ENCODE measurements at regions not wholly inside any gene's neighbourhood (a gene's known extent, or its start where the extent isn't known, plus 50 kb on each side); places are given as distances from the start of the nearest gene placed in this dataset.

DNA sequence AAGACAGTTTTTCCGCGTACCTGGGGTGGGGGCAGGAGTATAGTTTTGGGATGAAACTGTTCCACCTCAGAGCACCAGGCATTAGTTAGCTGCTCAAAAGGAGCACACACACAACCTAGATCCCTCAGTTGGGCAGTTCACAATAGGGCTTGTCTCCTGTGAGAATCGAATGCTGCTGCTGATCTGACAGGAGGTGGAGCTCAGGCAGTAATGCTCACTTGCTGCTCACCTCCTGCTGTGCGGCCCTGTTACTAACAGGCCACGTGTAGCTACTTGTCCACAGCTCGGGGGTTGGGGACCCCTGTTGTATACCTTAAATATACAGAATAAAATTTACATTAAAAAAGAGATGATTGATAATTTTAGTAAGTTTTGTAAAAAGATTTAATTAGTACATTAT is 191.5 kb downstream of the SLC7A11 start:
- no peak for ATAC-seq (replicated peaks in 1 of 4)

DNA sequence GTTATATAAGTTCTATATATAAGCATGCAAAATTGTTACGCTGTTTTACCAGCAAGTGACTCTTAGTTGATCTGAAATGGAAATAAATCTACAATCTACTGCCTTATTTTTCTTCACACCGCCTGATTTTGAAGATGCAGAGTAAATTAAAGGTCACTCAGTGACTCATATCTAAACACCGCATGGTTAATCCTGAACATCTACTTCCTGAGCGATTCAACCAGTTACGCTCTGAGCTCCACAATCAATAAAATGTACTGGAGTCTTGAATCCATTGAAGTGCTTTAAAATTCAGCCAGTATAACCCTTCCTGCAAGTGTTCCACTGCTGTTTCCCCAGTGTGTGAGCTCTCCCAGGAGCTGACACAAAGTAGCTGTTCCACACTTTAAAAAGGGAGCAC is 192.8 kb downstream of the SLC7A11 start:
- Histone ChIP-seq H3K4me3 (ENCODE audit: control insufficient read depth in 1 of 2, extremely low read depth in 1 of 2, low read length in 1 of 2) (no peak overlapping the region), H3K36me3 (ENCODE audit: control insufficient read depth in 2 of 2, extremely low read depth in 1 of 2, insufficient read depth in 1 of 2, low read length in 1 of 2) (no peaks in the 10 kb centered on the region), H3K9me3 (no peaks in the 10 kb centered on the region), H3K27ac (ENCODE audit: low read length) (no peak overlapping the region), H3K27me3 (replicated peaks in 1 of 2; ENCODE audit: control insufficient read depth in 2 of 2, extremely low read depth in 1 of 2, insufficient read depth in 2 of 2, low read length in 1 of 2) (no peaks in the 10 kb centered on the region), H3K4me1 (ENCODE audit: control insufficient read depth in 1 of 2, extremely low read depth in 1 of 2, insufficient read depth in 2 of 2, low read length in 2 of 2) (no peaks in the 10 kb centered on the region)
- H3K36me3 Mint-ChIP-seq, result no peaks in the 10 kb centered on the region
- ATAC-seq (replicated peaks in 1 of 4) (no peak), DNase-seq (no peak)
- H3K9me3 Mint-ChIP-seq, result peaks cover 0 to 3% (median 2%) of the 10 kb centered on the region in 3 donors
- POLR2A ChIA-PET, result no interaction called here
- WGBS (ENCODE audit: insufficient coverage), result 85% methylated on average over 2 of the region's 5 CpGs
- H3K4me3 Mint-ChIP-seq, result no peak overlapping the region
- no peaks in the 10 kb centered on the region for H3K4me1 Mint-ChIP-seq
- H3K27me3 Mint-ChIP-seq, result no peaks in the 10 kb centered on the region
- no peak overlapping the region for H3K27ac Mint-ChIP-seq
- CTCF ChIA-PET, result no interaction called here

More for the DNA sequence above, 191.5 kb downstream of the SLC7A11 start:
- Histone ChIP-seq H3K4me3 (ENCODE audit: control insufficient read depth in 1 of 2, extremely low read depth in 1 of 2, low read length in 1 of 2) (no peak overlapping the region), H3K36me3 (ENCODE audit: control insufficient read depth in 2 of 2, extremely low read depth in 1 of 2, insufficient read depth in 1 of 2, low read length in 1 of 2) (no peaks in the 10 kb centered on the region), H3K27ac (ENCODE audit: low read length) (no peak overlapping the region), H3K27me3 (replicated peaks in 1 of 2; ENCODE audit: control insufficient read depth in 2 of 2, extremely low read depth in 1 of 2, insufficient read depth in 2 of 2, low read length in 1 of 2) (no peaks in the 10 kb centered on the region), H3K9me3 (no peaks in the 10 kb centered on the region), H3K4me1 (ENCODE audit: control insufficient read depth in 1 of 2, extremely low read depth in 1 of 2, insufficient read depth in 2 of 2, low read length in 2 of 2) (no peaks in the 10 kb centered on the region)
- no peak for DNase-seq
- Mint-ChIP-seq H3K9me3 (peaks cover 0 to 9% (median 2%) of the 10 kb centered on the region in 3 donors), H3K4me3 (no peak overlapping the region), H3K27me3 (no peaks in the 10 kb centered on the region), H3K4me1 (no peaks in the 10 kb centered on the region), H3K27ac (no peak overlapping the region), H3K36me3 (no peaks in the 10 kb centered on the region)
- ChIA-PET POLR2A (no interaction called here), CTCF (no interaction called here)
- no CpG with 5 or more reads among the region's 6 CpGs for WGBS (ENCODE audit: insufficient coverage)

DNA sequence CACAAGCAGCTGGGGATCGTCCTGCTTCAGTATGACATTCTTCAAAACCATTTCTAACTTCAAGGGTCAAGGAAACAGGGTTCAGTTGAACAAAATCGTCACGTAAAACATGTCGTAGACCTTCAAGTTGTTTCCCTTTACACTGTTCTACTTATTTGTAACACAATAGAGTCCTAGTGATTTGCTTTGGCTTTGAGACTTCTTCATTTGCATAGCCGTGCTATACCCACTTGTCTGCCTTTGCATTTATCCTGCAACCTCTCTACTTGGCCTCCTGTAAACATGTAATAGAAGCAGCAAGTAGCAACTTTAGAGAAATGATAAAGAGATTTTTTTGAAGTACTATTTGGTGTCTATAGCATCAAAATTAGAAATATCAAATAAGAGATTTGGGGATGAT is 194.9 kb downstream of the SLC7A11 start:
- POLR2A ChIA-PET, result no interaction called here
- H3K9me3 ChIP-seq, result no peaks in the 10 kb centered on the region
- no peak overlapping the region for H3K27ac ChIP-seq (ENCODE audit: low read length)
- Mint-ChIP-seq H3K9me3 (peaks cover 0 to 6% (median 3%) of the 10 kb centered on the region in 3 donors), H3K36me3 (no peaks in the 10 kb centered on the region), H3K4me3 (no peak overlapping the region), H3K27me3 (no peaks in the 10 kb centered on the region), H3K27ac (no peak overlapping the region), H3K4me1 (no peaks in the 10 kb centered on the region)
- no peak for ATAC-seq (replicated peaks in 1 of 4)
- H3K36me3 ChIP-seq (ENCODE audit: control insufficient read depth in 2 of 2, extremely low read depth in 1 of 2, insufficient read depth in 1 of 2, low read length in 1 of 2), result no peaks in the 10 kb centered on the region
- no peak for DNase-seq
- CTCF ChIA-PET, result no interaction called here
- no peaks in the 10 kb centered on the region for H3K27me3 ChIP-seq (replicated peaks in 1 of 2; ENCODE audit: control insufficient read depth in 2 of 2, extremely low read depth in 1 of 2, insufficient read depth in 2 of 2, low read length in 1 of 2)
- 46% methylated on average over 4 of the region's 5 CpGs for WGBS (ENCODE audit: insufficient coverage)
- no peaks in the 10 kb centered on the region for H3K4me1 ChIP-seq (ENCODE audit: control insufficient read depth in 1 of 2, extremely low read depth in 1 of 2, insufficient read depth in 2 of 2, low read length in 2 of 2)
- no peak overlapping the region for H3K4me3 ChIP-seq (ENCODE audit: control insufficient read depth in 1 of 2, extremely low read depth in 1 of 2, low read length in 1 of 2)

DNA sequence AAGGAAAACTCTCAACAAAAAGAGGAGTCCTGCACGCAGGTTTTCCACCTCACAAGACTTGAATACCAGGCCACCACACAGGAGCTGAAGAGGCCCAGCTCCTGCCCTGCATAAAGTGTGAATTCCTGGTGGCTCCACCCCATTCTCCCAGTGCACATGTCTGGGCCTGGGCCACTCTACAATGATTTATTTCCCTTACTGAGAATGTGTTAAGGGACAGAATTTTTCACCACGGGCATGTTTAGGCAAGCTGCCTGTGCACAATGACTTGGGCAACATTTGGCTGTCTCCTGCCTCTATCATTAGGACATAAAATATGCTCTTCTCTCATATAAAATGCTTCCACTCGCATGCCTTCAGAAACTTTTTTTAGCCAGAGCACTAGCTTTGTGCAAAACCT is 197.1 kb downstream of the SLC7A11 start:
- H3K4me3 Mint-ChIP-seq, result no peak overlapping the region
- peaks cover 0 to 4% (median 3%) of the 10 kb centered on the region in 3 donors for H3K9me3 Mint-ChIP-seq
- 80% methylated on average over 1 of the region's 3 CpGs for WGBS (ENCODE audit: insufficient coverage)
- H3K27ac ChIP-seq (ENCODE audit: low read length), result no peak overlapping the region
- POLR2A ChIA-PET, result no interaction called here
- no peaks in the 10 kb centered on the region for H3K27me3 Mint-ChIP-seq
- no peak overlapping the region for H3K27ac Mint-ChIP-seq
- DNase-seq, result no peak
- no peaks in the 10 kb centered on the region for H3K27me3 ChIP-seq (replicated peaks in 1 of 2; ENCODE audit: control insufficient read depth in 2 of 2, extremely low read depth in 1 of 2, insufficient read depth in 2 of 2, low read length in 1 of 2)
- CTCF ChIA-PET, result interaction anchor here in 1 of 2 donors (0.5 to 0.6 kb wide), 2 partner anchors 10 to 29 kb away, joined by 3 to 4 read pairs; no protein-coding TSS in a partner anchor
- no peaks in the 10 kb centered on the region for H3K4me1 Mint-ChIP-seq
- no peak for ATAC-seq (replicated peaks in 1 of 4)
- H3K36me3 Mint-ChIP-seq, result no peaks in the 10 kb centered on the region
- H3K4me1 ChIP-seq (ENCODE audit: control insufficient read depth in 1 of 2, extremely low read depth in 1 of 2, insufficient read depth in 2 of 2, low read length in 2 of 2), result no peaks in the 10 kb centered on the region
- H3K36me3 ChIP-seq (ENCODE audit: control insufficient read depth in 2 of 2, extremely low read depth in 1 of 2, insufficient read depth in 1 of 2, low read length in 1 of 2), result no peaks in the 10 kb centered on the region
- no peak overlapping the region for H3K4me3 ChIP-seq (ENCODE audit: control insufficient read depth in 1 of 2, extremely low read depth in 1 of 2, low read length in 1 of 2)
- H3K9me3 ChIP-seq, result no peaks in the 10 kb centered on the region

DNA sequence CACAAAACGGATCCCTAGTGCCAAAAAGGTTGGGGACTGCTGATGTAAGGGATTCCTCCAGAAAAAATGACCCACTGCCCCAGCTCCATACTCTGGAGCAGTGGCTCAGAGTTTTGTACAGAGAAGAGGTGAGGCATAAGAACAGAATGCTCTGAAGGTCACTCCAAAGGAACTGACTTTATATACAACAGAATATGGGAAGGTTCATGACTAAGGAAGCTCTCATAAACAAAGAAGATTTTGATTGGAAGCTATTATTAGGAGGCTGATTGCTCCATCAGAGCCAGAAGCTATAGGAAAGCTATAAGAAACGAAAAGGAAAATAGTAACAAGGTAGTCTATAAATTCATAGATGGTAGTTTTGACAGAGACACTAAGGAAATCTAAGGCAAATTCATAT is 203.1 kb downstream of the SLC7A11 start:
- no peaks in the 10 kb centered on the region for H3K36me3 Mint-ChIP-seq
- no peaks in the 10 kb centered on the region for H3K27me3 Mint-ChIP-seq
- Histone ChIP-seq H3K27me3 (replicated peaks in 1 of 2; ENCODE audit: control insufficient read depth in 2 of 2, extremely low read depth in 1 of 2, insufficient read depth in 2 of 2, low read length in 1 of 2) (no peaks in the 10 kb centered on the region), H3K4me1 (ENCODE audit: control insufficient read depth in 1 of 2, extremely low read depth in 1 of 2, insufficient read depth in 2 of 2, low read length in 2 of 2) (no peaks in the 10 kb centered on the region), H3K36me3 (ENCODE audit: control insufficient read depth in 2 of 2, extremely low read depth in 1 of 2, insufficient read depth in 1 of 2, low read length in 1 of 2) (no peaks in the 10 kb centered on the region), H3K9me3 (no peaks in the 10 kb centered on the region), H3K4me3 (ENCODE audit: control insufficient read depth in 1 of 2, extremely low read depth in 1 of 2, low read length in 1 of 2) (no peak overlapping the region), H3K27ac (ENCODE audit: low read length) (no peak overlapping the region)
- ATAC-seq (replicated peaks in 1 of 4), result no peak
- H3K4me1 Mint-ChIP-seq, result no peaks in the 10 kb centered on the region
- ChIA-PET CTCF (no interaction called here), POLR2A (no interaction called here)
- no peak overlapping the region for H3K4me3 Mint-ChIP-seq
- no peak overlapping the region for H3K27ac Mint-ChIP-seq
- H3K9me3 Mint-ChIP-seq, result peaks cover 0 to 4% (median 0%) of the 10 kb centered on the region in 3 donors
- no CpG with 5 or more reads among the region's 2 CpGs for WGBS (ENCODE audit: insufficient coverage)
- no peak for DNase-seq

DNA sequence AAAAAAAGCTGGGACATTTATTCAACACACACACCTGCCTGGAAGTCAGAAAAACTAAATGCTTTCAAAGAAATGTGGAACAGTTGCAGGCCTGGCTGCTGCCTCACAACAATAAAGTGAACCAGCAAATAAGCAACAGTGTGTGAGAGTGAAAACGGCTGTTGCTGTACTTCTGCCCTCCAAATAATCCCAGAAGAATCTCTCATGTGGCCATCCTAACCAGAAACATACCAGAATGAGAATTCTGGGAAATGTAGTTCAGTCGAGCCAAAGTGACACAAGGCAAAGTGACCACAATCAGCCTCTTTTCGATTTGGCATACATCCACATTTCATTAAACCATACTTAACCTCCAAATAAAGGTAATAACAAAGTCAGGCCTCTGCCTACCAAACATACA is 204.5 kb downstream of the SLC7A11 start:
- CTCF ChIA-PET, result no interaction called here
- WGBS (ENCODE audit: insufficient coverage), result 67% methylated on average over 2 of the region's 3 CpGs
- H3K27me3 Mint-ChIP-seq, result no peaks in the 10 kb centered on the region

DNA sequence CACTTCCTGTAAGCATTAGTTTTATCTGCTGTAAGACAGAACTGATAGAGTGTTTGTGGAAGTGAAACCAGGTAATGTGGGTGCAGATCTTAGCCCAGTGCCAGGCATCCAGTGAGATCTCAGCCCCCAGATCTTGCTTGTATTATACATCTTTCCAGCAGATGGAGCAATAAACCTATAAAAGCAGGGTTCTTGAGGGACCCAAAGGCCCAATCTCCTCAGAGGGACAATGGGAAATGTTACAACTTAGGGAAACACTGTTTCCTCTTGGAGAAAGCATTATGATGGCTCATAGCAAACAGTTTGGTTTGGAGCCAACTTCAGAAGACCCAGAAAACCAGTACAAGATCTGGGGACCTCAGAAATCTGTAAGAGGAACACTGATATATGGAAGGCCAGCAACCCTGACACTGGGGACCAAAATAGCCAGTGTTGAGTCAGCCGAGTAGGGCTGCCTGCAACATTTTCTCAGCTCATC is 206.3 kb downstream of the SLC7A11 start:
- Mint-ChIP-seq H3K27me3 (no peaks in the 10 kb centered on the region), H3K4me3 (no peak overlapping the region), H3K36me3 (no peaks in the 10 kb centered on the region), H3K4me1 (no peaks in the 10 kb centered on the region), H3K9me3 (no peaks in the 10 kb centered on the region), H3K27ac (no peak overlapping the region)
- DNase-seq (peak in 1 of 35 experiments; percentile 1), ATAC-seq (replicated peaks in 1 of 4) (no peak)
- no peak overlapping the region for H3K27ac ChIP-seq (ENCODE audit: low read length)
- no CpG with 5 or more reads among the region's 1 CpG for WGBS (ENCODE audit: insufficient coverage)
- no peaks in the 10 kb centered on the region for H3K27me3 ChIP-seq (replicated peaks in 1 of 2; ENCODE audit: control insufficient read depth in 2 of 2, extremely low read depth in 1 of 2, insufficient read depth in 2 of 2, low read length in 1 of 2)
- no peaks in the 10 kb centered on the region for H3K4me1 ChIP-seq (ENCODE audit: control insufficient read depth in 1 of 2, extremely low read depth in 1 of 2, insufficient read depth in 2 of 2, low read length in 2 of 2)
- no peaks in the 10 kb centered on the region for H3K36me3 ChIP-seq (ENCODE audit: control insufficient read depth in 2 of 2, extremely low read depth in 1 of 2, insufficient read depth in 1 of 2, low read length in 1 of 2)
- POLR2A ChIA-PET, result no interaction called here
- H3K4me3 ChIP-seq (ENCODE audit: control insufficient read depth in 1 of 2, extremely low read depth in 1 of 2, low read length in 1 of 2), result no peak overlapping the region
- CTCF ChIA-PET, result interaction anchor here in 1 of 2 donors (0.5 kb wide), 1 partner anchor 168 kb away, joined by 3 read pairs; no protein-coding TSS in a partner anchor
- no peaks in the 10 kb centered on the region for H3K9me3 ChIP-seq

More for the DNA sequence above, 204.5 kb downstream of the SLC7A11 start:
- POLR2A ChIA-PET, result no interaction called here
- H3K27ac ChIP-seq (ENCODE audit: low read length), result no peak overlapping the region
- H3K9me3 Mint-ChIP-seq, result no peaks in the 10 kb centered on the region
- ATAC-seq (replicated peaks in 1 of 4) (no peak), DNase-seq (no peak)
- H3K36me3 Mint-ChIP-seq, result no peaks in the 10 kb centered on the region
- H3K27ac Mint-ChIP-seq, result no peak overlapping the region
- H3K4me3 ChIP-seq (ENCODE audit: control insufficient read depth in 1 of 2, extremely low read depth in 1 of 2, low read length in 1 of 2), result no peak overlapping the region
- H3K36me3 ChIP-seq (ENCODE audit: control insufficient read depth in 2 of 2, extremely low read depth in 1 of 2, insufficient read depth in 1 of 2, low read length in 1 of 2), result no peaks in the 10 kb centered on the region
- no peak overlapping the region for H3K4me3 Mint-ChIP-seq
- no peaks in the 10 kb centered on the region for H3K4me1 Mint-ChIP-seq
- no peaks in the 10 kb centered on the region for H3K9me3 ChIP-seq
- no peaks in the 10 kb centered on the region for H3K4me1 ChIP-seq (ENCODE audit: control insufficient read depth in 1 of 2, extremely low read depth in 1 of 2, insufficient read depth in 2 of 2, low read length in 2 of 2)
- no peaks in the 10 kb centered on the region for H3K27me3 ChIP-seq (replicated peaks in 1 of 2; ENCODE audit: control insufficient read depth in 2 of 2, extremely low read depth in 1 of 2, insufficient read depth in 2 of 2, low read length in 1 of 2)
